Ovary (tissue), 3 donors: ENCODE measurements at regions not wholly inside any gene's neighbourhood (a gene's known extent, or its start where the extent isn't known, plus 50 kb on each side); places are given as distances from the start of the nearest gene placed in this dataset.

Experiments used
- CTCF ChIP-seq, 3 donors: fragments of 450-650 bp in 2 of 3; fragments of 200-600 bp in 1 of 3; IDR thresholded peaks; one replicate each; pipeline versions ENCODE4 v1.5.1 to v1.8.0; 2016 to 2022; ENCODE audit warnings: antibody characterized with exemption in 3 of 3, mild to moderate bottlenecking in 1 of 3
- POLR2A ChIP-seq: fragments of 450-650 bp; IDR thresholded peaks from one replicate; pipeline ENCODE4 v1.6.1; 2017; ENCODE audit warnings: antibody characterized with exemption, mild to moderate bottlenecking, moderate library complexity
- donor health status: DM: no; HTN: no; CAD: no.

GRCh38 chr16:55203570-55203969 lies 120.4 kb upstream of the IRX6 start:
- TF ChIP-seq CTCF (IDR thresholded peaks at IDR 0.05) (no peak), POLR2A (no peak)
